GM19438 (cell line): ENCODE measurements at regions not wholly inside any gene's neighbourhood (a gene's known extent, or its start where the extent isn't known, plus 50 kb on each side); places are given as distances from the start of the nearest gene placed in this dataset.

Source experiments
- ATAC-seq: cut with Tn5 transposase; IDR thresholded peaks from one replicate; pipeline ENCODE4 v1.9.1; 2021; ENCODE audit warnings: low read depth; ENCODE audit not compliant: unreplicated experiment

GRCh38 chr13:62321895-62322294 lies 906.2 kb upstream of the PCDH20 start:
- ATAC-seq, result no peak

- ATAC-seq, result no peak
Measured at GRCh38 chr13:62321139-62321538, 905.5 kb upstream of the PCDH20 start.

GRCh38 chr13:62320129-62321108 lies 904.8 kb upstream of the PCDH20 start:
- ATAC-seq, result no peak

GRCh38 chr13:62309904-62310303 lies 894.3 kb upstream of the PCDH20 start:
- no peak for ATAC-seq

- no peak for ATAC-seq
Measured at GRCh38 chr13:62305756-62306155, 890.1 kb upstream of the PCDH20 start.

GRCh38 chr13:62302341-62302740 lies 886.7 kb upstream of the PCDH20 start:
- no peak for ATAC-seq

- no peak for ATAC-seq
Measured at GRCh38 chr13:62299988-62300387, 884.3 kb upstream of the PCDH20 start.

GRCh38 chr13:62296812-62297211 lies 881.2 kb upstream of the PCDH20 start:
- no peak for ATAC-seq

GRCh38 chr13:62294244-62294643 lies 878.6 kb upstream of the PCDH20 start:
- no peak for ATAC-seq

- ATAC-seq, result no peak
Measured at GRCh38 chr13:62292714-62293480, 877.2 kb upstream of the PCDH20 start.

- no peak for ATAC-seq
Measured at GRCh38 chr13:62290542-62290941, 874.9 kb upstream of the PCDH20 start.

- ATAC-seq, result no peak
Measured at GRCh38 chr13:62287764-62288163, 872.1 kb upstream of the PCDH20 start.

GRCh38 chr13:62280590-62280989 lies 864.9 kb upstream of the PCDH20 start:
- ATAC-seq, result no peak

- no peak for ATAC-seq
Measured at GRCh38 chr13:62278271-62278670, 862.6 kb upstream of the PCDH20 start.

- no peak for ATAC-seq
Measured at GRCh38 chr13:62251734-62252133, 836.1 kb upstream of the PCDH20 start.

GRCh38 chr13:62250501-62251201 lies 835.0 kb upstream of the PCDH20 start:
- no peak for ATAC-seq

GRCh38 chr13:62246581-62246980 lies 830.9 kb upstream of the PCDH20 start:
- no peak for ATAC-seq

GRCh38 chr13:62243106-62243505 lies 827.5 kb upstream of the PCDH20 start:
- no peak for ATAC-seq

- ATAC-seq, result no peak
Measured at GRCh38 chr13:62234780-62235440, 819.3 kb upstream of the PCDH20 start.

- no peak for ATAC-seq
Measured at GRCh38 chr13:62210951-62211350, 795.3 kb upstream of the PCDH20 start.
